ENCODE measurements at regions not wholly inside any gene's neighbourhood (a gene's known extent, or its start where the extent isn't known, plus 50 kb on each side); places are given as distances from the start of the nearest gene placed in this dataset.

GRCh38 chr3:127033786-127034185 is 50.9 kb downstream of the PLXNA1 start:
- TF ChIP-seq GATA2 (IDR thresholded peaks at IDR 0.05; ENCODE audit: low read depth, low read length) (no peak), GATA3 (IDR thresholded peaks at IDR 0.05; ENCODE audit: low read depth, low read length) (no peak)
